ENCODE measurements at regions not wholly inside any gene's neighbourhood (a gene's known extent, or its start where the extent isn't known, plus 50 kb on each side); places are given as distances from the start of the nearest gene placed in this dataset.

DNA sequence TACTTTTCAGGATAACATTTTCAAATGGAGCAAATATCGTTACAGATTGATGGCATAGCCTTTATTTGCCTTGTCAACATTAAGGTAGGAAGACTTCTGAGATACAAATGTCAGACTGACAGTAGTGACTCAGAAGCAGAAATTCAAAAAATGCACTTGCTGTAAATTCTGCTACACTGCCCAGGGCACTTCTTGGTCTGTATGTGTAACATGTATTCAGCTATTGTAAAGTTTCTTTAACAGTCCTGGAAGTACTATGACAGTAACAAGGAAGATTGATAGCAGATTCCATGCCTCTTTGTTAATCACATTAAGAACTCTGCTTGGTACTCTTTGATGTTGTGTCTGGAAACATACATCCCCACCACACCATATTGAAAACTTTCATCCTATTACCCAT is 69.6 kb upstream of the PCDH18 start:
- H3K27me3 ChIP-seq (ENCODE audit: insufficient read depth, low read depth, severe bottlenecking) = no peaks in the 10 kb centered on the region
- H3K4me3 ChIP-seq (ENCODE audit: low read depth, low read length) = no peak overlapping the region
- no peaks in the 10 kb centered on the region for H3K36me3 ChIP-seq
- H3K27ac ChIP-seq = no peak overlapping the region
- H3K9me3 ChIP-seq (ENCODE audit: severe bottlenecking) = no peaks in the 10 kb centered on the region
- DNase-seq = no peak
- TF ChIP-seq, protein P1, sequence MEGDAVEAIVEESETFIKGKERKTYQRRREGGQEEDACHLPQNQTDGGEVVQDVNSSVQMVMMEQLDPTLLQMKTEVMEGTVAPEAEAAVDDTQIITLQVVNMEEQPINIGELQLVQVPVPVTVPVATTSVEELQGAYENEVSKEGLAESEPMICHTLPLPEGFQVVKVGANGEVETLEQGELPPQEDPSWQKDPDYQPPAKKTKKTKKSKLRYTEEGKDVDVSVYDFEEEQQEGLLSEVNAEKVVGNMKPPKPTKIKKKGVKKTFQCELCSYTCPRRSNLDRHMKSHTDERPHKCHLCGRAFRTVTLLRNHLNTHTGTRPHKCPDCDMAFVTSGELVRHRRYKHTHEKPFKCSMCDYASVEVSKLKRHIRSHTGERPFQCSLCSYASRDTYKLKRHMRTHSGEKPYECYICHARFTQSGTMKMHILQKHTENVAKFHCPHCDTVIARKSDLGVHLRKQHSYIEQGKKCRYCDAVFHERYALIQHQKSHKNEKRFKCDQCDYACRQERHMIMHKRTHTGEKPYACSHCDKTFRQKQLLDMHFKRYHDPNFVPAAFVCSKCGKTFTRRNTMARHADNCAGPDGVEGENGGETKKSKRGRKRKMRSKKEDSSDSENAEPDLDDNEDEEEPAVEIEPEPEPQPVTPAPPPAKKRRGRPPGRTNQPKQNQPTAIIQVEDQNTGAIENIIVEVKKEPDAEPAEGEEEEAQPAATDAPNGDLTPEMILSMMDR (IDR thresholded peaks at IDR 0.05; ENCODE audit: low read depth, low read length) = no peak

DNA sequence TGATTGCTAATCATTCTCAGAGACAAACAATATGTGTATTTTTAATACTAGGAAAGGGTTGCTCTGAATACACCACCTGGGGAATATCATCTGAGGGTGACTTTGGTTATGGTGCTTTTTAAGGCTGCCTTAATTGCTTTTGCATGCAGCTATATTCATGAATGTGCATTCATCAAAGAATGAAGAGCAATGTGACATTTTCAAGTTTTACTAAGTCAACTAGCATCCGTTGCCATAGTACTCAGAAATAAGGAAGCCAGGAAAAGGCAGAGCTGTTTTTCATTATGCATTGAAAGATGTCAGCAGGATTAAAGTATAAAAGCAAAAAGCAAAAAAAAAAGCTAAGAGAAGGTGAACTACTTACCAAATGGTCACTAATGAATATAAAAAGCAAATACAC is 67.4 kb upstream of the PCDH18 start:
- no peaks in the 10 kb centered on the region for H3K36me3 ChIP-seq
- DNase-seq = no peak
- no peaks in the 10 kb centered on the region for H3K27me3 ChIP-seq (ENCODE audit: insufficient read depth, low read depth, severe bottlenecking)
- TF ChIP-seq, protein P1 (IDR thresholded peaks at IDR 0.05; ENCODE audit: low read depth, low read length) = no peak
- no peak overlapping the region for H3K4me3 ChIP-seq (ENCODE audit: low read depth, low read length)
- no peaks in the 10 kb centered on the region for H3K9me3 ChIP-seq (ENCODE audit: severe bottlenecking)
- H3K27ac ChIP-seq = no peak overlapping the region

DNA sequence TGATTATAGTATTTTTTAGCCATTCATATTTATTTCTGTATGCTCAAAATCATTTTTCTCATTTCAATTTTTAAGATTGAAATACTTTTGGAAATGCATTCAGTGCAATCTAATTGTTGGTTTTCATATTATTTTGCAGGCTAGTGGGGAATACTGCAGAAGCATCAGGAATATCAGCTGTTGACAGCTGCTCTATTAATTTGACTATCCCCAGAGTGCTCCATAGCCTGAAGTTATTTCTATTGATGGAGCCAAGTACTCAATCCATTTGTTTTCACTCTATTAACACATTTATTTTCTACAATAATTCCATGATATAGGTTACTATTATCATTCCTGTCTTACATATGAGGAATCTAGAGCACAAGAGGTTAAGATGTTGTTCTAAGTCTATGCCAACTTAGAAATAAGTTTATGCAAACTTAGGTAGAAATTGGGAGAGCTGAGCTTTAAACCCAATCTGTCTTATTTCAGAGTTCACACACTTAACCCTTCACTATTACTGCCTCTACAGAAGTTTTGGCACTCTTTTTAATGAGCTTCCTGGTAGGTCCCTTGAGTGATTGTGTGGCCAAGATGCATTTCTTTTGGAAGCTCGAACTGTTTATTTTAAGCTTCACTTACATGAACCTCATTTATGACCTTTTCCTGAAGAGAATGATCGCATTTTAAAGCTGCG is 65.6 kb upstream of the PCDH18 start:
- no peak overlapping the region for H3K27ac ChIP-seq
- H3K27me3 ChIP-seq (ENCODE audit: insufficient read depth, low read depth, severe bottlenecking) = no peaks in the 10 kb centered on the region
- no peak for DNase-seq
- TF ChIP-seq, protein P1 (IDR thresholded peaks at IDR 0.05; ENCODE audit: low read depth, low read length) = no peak
- no peaks in the 10 kb centered on the region for H3K9me3 ChIP-seq (ENCODE audit: severe bottlenecking)
- no peaks in the 10 kb centered on the region for H3K36me3 ChIP-seq
- no peak overlapping the region for H3K4me3 ChIP-seq (ENCODE audit: low read depth, low read length)

DNA sequence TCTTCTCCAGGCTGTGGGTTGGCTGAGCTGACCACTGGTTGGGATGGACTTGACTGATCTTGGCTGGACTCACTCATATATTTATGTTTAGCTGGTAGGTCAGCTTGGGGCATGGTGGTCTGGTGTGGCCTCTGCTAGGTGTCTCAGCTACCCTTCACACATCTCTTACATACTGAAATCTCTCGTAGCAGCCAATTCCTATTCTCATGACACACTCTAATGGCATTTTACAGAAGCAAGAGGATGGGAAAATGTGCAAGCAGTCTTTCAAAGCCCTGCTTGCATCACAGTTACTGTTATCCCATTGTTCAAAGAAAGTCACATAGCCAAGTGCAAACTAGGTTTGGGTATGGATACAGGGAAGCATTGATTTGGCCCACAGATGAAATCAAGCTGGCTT is 55.5 kb upstream of the PCDH18 start:
- DNase-seq = no peak
- H3K36me3 ChIP-seq = no peaks in the 10 kb centered on the region
- H3K27me3 ChIP-seq (ENCODE audit: insufficient read depth, low read depth, severe bottlenecking) = no peaks in the 10 kb centered on the region
- no peaks in the 10 kb centered on the region for H3K9me3 ChIP-seq (ENCODE audit: severe bottlenecking)
- TF ChIP-seq, protein P1 (IDR thresholded peaks at IDR 0.05; ENCODE audit: low read depth, low read length) = no peak
- H3K4me3 ChIP-seq (ENCODE audit: low read depth, low read length) = no peak overlapping the region
- no peak overlapping the region for H3K27ac ChIP-seq

DNA sequence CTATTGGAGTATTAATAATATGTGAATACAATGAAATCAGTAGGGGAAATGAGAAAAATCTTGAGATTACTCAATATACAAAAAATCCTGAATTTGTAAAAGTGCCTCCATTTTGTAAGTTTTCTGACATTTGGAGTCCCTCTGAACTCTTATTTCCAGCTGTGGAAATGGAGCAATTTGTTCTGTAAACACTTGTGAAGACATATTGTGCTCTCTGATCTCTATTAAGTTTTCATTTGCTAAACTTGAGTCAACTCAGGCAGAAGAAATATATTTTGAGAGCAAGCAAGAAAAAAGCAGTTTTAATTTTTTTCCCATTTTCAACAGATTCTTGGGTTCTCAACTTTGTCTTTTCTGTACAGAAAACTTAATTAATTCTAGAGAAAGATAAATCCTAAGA is 51.4 kb upstream of the PCDH18 start:
- H3K4me3 ChIP-seq (ENCODE audit: low read depth, low read length) = no peak overlapping the region
- DNase-seq = no peak
- no peaks in the 10 kb centered on the region for H3K9me3 ChIP-seq (ENCODE audit: severe bottlenecking)
- no peak overlapping the region for H3K27ac ChIP-seq
- H3K36me3 ChIP-seq = no peaks in the 10 kb centered on the region
- no peaks in the 10 kb centered on the region for H3K27me3 ChIP-seq (ENCODE audit: insufficient read depth, low read depth, severe bottlenecking)
- TF ChIP-seq, protein P1 (IDR thresholded peaks at IDR 0.05; ENCODE audit: low read depth, low read length) = no peak

Data from WERI-Rb-1 (cell line).